SK-N-SH treated with all-trans-retinoic acid at 6 μM for 48 hours (cell line): ENCODE measurements at regions not wholly inside any gene's neighbourhood (a gene's known extent, or its start where the extent isn't known, plus 50 kb on each side); places are given as distances from the start of the nearest gene placed in this dataset.

ENCODE experiments used
- ATAC-seq: fragments of 200-7000 bp; cut with Tn5 transposase; 3 replicates; pipeline ENCODE4 v1.9.1; 2020; ENCODE audit warnings: mild to moderate bottlenecking, moderate library complexity
- BACH2 ChIP-seq: fragments of 250-450 bp; sonication (Bioruptor Pico); IDR thresholded peaks from 2 replicates; pipeline ENCODE4 v1.9.0; 2021; ENCODE audit warnings: mild to moderate bottlenecking, borderline replicate concordance
- CSDC2 ChIP-seq: fragments of 250-450 bp; sonication (Bioruptor Pico); IDR thresholded peaks from 2 replicates; pipeline ENCODE4 v1.5.0; 2020; ENCODE audit warnings: mild to moderate bottlenecking, moderate library complexity
- ESRRG ChIP-seq: fragments of 250-450 bp; sonication (Bioruptor Pico); IDR thresholded peaks from 2 replicates; pipeline ENCODE4 v1.6.1; 2021; ENCODE audit warnings: mild to moderate bottlenecking
- ISL1 ChIP-seq: fragments of 250-450 bp; sonication (Bioruptor Pico); IDR thresholded peaks from 2 replicates; pipeline ENCODE4 v2.1.2; 2022; ENCODE audit warnings: mild to moderate bottlenecking, moderate library complexity
- OSR1 ChIP-seq: fragments of 250-450 bp; sonication (Bioruptor Pico); IDR thresholded peaks from 2 replicates; pipeline ENCODE4 v1.8.0; 2022; ENCODE audit warnings: moderate library complexity, mild to moderate bottlenecking, inconsistent platforms
- PPARA ChIP-seq: fragments of 250-450 bp; sonication (Bioruptor Pico); IDR thresholded peaks from 2 replicates; pipeline ENCODE4 v1.5.0; 2020; ENCODE audit warnings: mild to moderate bottlenecking, borderline replicate concordance
- TOX ChIP-seq: fragments of 250-450 bp; sonication (Bioruptor Pico); IDR thresholded peaks from 2 replicates; pipeline ENCODE4 v1.8.0; 2021; ENCODE audit warnings: mild to moderate bottlenecking, moderate library complexity, borderline replicate concordance
- ZC3H10 ChIP-seq: fragments of 250-450 bp; sonication (Bioruptor Pico); IDR thresholded peaks from 2 replicates; pipeline ENCODE4 v1.5.1; 2021; ENCODE audit warnings: mild to moderate bottlenecking, moderate library complexity
- ZFP3 ChIP-seq: fragments of 250-450 bp; sonication (Bioruptor Pico); IDR thresholded peaks from 2 replicates; pipeline ENCODE4 v1.5.0; 2020; ENCODE audit warnings: mild to moderate bottlenecking, moderate library complexity
- ZFP30 ChIP-seq: fragments of 450-650 bp; formaldehyde crosslinking; IDR thresholded peaks from 2 replicates; pipeline ENCODE4 v1.5.0; 2022; ENCODE audit warnings: mild to moderate bottlenecking, moderate library complexity
- ZNF565 ChIP-seq: fragments of 450-650 bp; formaldehyde crosslinking; conservative IDR thresholded peaks from 2 replicates; pipeline ENCODE4 v1.5.0; 2020; ENCODE audit warnings: low read depth, mild to moderate bottlenecking, moderate library complexity
- ZNF70 ChIP-seq: fragments of 450-650 bp; formaldehyde crosslinking; IDR thresholded peaks from 2 replicates; pipeline ENCODE4 v1.5.0; 2020; ENCODE audit warnings: mild to moderate bottlenecking, moderate library complexity
- ZNF8 ChIP-seq: fragments of 450-650 bp; formaldehyde crosslinking; IDR thresholded peaks from 2 replicates; pipeline ENCODE4 v1.5.0; 2020; ENCODE audit warnings: mild to moderate bottlenecking, moderate library complexity
- TF ChIP-seq, protein P1 (sequence below): fragments of 250-450 bp; sonication (Bioruptor Pico); IDR thresholded peaks from 2 replicates; pipeline ENCODE4 v1.5.0; 2020; ENCODE audit warnings: mild to moderate bottlenecking, moderate library complexity
- TF ChIP-seq, protein P2 (sequence below): fragments of 250-450 bp; sonication (Bioruptor Pico); IDR thresholded peaks from 2 replicates; pipeline ENCODE4 v1.8.0; 2021; ENCODE audit warnings: low read depth, mild to moderate bottlenecking, moderate library complexity, borderline replicate concordance

DNA sequence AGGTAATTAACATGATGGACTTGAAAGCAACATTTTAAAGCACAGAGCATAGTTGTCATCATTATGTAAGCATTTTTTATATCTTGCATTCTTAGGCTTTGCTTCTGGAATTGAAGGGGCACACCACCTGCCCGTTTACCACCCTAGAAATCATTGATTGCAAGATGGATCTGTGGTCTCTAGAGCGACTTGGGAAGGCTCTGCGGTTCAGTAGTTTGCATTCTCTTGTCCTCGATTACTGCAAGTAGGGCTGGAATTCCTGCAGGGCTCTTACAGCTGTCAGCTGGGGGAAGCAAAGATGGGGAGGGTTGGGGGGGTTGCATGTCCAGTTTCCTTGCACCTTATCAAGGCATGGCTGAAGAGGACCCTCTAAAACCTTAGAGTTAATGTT is 56.7 kb upstream of the RNF7 start:
- ATAC-seq = no peak
- TF ChIP-seq, protein P1, sequence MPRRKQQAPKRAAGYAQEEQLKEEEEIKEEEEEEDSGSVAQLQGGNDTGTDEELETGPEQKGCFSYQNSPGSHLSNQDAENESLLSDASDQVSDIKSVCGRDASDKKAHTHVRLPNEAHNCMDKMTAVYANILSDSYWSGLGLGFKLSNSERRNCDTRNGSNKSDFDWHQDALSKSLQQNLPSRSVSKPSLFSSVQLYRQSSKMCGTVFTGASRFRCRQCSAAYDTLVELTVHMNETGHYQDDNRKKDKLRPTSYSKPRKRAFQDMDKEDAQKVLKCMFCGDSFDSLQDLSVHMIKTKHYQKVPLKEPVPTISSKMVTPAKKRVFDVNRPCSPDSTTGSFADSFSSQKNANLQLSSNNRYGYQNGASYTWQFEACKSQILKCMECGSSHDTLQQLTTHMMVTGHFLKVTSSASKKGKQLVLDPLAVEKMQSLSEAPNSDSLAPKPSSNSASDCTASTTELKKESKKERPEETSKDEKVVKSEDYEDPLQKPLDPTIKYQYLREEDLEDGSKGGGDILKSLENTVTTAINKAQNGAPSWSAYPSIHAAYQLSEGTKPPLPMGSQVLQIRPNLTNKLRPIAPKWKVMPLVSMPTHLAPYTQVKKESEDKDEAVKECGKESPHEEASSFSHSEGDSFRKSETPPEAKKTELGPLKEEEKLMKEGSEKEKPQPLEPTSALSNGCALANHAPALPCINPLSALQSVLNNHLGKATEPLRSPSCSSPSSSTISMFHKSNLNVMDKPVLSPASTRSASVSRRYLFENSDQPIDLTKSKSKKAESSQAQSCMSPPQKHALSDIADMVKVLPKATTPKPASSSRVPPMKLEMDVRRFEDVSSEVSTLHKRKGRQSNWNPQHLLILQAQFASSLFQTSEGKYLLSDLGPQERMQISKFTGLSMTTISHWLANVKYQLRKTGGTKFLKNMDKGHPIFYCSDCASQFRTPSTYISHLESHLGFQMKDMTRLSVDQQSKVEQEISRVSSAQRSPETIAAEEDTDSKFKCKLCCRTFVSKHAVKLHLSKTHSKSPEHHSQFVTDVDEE = no peak
- TF ChIP-seq ISL1 (CRISPR knock-in tag) = no peak

DNA sequence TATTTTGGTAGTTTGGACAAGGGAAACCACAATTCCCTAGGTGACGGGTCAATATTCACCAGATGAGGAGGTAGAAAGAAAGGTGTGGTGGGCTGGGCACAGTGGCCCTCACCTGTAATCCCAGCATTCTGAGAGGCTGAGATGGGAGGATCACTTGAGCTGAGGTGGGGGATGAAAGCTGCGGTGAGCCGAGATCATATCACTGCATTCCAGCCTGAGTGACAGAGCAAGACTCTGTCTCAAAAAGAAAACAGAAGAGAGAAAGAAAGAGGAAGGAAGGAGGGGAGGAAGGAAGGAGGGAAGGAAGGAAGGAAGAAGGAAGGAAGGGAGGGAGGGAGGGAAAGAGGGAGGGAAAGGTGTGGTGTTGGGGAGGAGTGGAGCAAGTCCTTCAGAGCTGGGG is 56.1 kb upstream of the RNF7 start:
- no peak for ATAC-seq
- TF ChIP-seq ZFP3 (CRISPR knock-in tag) = no peak
- TF ChIP-seq ZNF70 = no peak
- TF ChIP-seq CSDC2 (CRISPR knock-in tag) = no peak
- TF ChIP-seq ISL1 (CRISPR knock-in tag) = no peak
- no peak for TF ChIP-seq ESRRG (CRISPR knock-in tag)

DNA sequence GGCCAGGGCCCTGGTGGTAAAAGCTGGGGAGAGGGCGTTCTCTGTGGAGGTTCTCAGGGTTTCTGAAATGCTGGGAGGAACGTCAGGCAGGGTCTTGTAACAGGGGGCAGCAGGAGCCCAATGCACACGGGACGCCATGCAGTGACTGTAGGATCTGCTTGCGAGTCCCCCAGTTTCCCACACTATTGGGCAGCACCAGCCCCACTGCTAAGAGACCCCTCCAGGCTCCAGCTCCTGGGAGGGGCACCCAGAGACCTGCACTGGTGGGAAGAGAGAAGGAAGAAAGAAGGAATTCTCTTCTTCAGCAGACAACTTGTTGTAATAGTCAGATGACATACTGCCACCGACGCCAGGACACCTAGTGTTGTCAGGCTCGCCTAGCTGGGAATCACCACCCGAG is 55.2 kb upstream of the RNF7 start:
- no peak for ATAC-seq
- TF ChIP-seq ZNF565 (no peak), TOX (no peak), OSR1 (CRISPR knock-in tag) (no peak), BACH2 (no peak), ISL1 (CRISPR knock-in tag) (no peak)

DNA sequence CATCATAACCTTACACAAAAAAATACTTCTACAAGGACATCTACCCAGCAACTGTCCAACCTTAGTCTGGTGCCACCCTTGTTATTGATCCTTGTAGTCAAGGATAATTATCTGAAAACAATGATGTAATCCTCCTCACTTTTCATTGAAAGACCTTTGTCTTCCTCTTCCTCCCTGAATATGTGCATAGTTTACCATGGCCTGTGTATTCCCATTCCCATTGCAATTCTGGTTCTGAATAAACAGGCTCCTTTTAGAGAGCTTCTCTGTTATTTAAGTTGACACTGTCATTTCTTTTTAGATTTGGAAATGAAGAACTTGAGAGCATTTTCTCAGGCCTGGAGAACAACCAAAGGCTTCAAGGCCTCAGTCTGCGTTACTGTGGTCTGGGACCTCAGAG is 53.3 kb upstream of the RNF7 start:
- no peak for TF ChIP-seq ZFP30 (CRISPR knock-in tag)
- TF ChIP-seq ZC3H10 = no peak
- TF ChIP-seq, protein P1 = no peak
- TF ChIP-seq, protein P2, sequence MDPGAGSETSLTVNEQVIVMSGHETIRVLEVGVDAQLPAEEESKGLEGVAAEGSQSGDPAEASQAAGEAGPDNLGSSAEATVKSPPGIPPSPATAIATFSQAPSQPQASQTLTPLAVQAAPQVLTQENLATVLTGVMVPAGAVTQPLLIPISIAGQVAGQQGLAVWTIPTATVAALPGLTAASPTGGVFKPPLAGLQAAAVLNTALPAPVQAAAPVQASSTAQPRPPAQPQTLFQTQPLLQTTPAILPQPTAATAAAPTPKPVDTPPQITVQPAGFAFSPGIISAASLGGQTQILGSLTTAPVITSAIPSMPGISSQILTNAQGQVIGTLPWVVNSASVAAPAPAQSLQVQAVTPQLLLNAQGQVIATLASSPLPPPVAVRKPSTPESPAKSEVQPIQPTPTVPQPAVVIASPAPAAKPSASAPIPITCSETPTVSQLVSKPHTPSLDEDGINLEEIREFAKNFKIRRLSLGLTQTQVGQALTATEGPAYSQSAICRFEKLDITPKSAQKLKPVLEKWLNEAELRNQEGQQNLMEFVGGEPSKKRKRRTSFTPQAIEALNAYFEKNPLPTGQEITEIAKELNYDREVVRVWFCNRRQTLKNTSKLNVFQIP (CRISPR knock-in tag) = no peak
- no peak for ATAC-seq

DNA sequence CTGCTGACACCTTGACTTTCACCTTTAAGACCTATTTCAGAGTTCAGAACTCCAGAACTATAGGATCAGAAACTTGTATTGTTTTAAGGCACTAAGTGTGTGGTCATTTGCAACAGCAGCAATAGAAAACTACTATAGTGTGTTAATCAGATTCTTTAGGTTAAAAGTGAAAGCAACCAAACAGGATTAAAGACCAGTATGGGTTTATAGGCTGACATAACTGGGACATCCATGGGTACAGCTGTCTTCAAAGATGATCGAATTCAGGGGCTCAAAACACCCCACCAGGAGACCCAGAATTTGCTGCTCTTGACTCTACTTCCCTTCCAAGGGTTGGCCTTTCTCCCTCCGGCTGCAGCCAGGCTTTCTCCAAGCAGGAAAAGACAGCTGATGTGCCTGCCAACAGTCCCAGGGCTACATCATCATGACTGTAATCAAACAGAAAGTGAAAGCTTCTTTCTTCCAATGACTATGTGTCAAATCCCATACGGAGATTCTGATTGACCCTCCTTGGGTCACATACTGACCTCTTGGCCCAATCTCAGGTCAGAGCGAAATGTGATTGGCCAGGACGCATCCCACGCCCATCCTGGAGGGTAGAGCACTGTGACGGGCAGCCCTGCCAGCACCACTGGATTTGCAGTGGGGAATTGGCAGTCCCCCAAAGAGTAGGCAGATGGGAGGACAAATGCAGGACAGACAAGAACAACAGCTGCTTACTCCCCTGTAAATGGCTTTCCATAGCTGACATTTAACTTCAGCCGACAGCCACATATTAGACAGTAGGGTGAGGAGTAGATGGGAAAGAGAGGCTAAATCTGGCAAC is 51.4 kb upstream of the RNF7 start:
- ATAC-seq = peak; percentile 81
- TF ChIP-seq ZNF8 (CRISPR knock-in tag) (no peak), ESRRG (CRISPR knock-in tag) (no peak), PPARA (CRISPR knock-in tag) (no peak), ZNF70 (no peak), CSDC2 (CRISPR knock-in tag) (no peak), ZC3H10 (no peak)
